OCI-LY7 (cell line): ENCODE measurements at regions not wholly inside any gene's neighbourhood (a gene's known extent, or its start where the extent isn't known, plus 50 kb on each side); places are given as distances from the start of the nearest gene placed in this dataset.

Experiments used
- BruUV-seq: library from RNA; stranded (reverse); fragments of 400-500 nt; replicated peaks from 2 replicates; lab custom pipeline; 2021; lab: Mats Ljungman, UMichigan
- CTCF ChIA-PET: fragments of 300-600 bp; sonication (Branson Sonifier 250); formaldehyde crosslinking; loops from one replicate; lab custom pipeline; 2022; ENCODE audit warnings: antibody characterized with exemption; ENCODE audit not compliant: unreplicated experiment; lab: Charles Lee
- POLR2A ChIA-PET: fragments of 300-600 bp; sonication (Branson Sonifier 250); formaldehyde crosslinking; loops from one replicate; lab custom pipeline; 2022; ENCODE audit warnings: antibody characterized with exemption; lab: Charles Lee
- DNase-seq: peaks from one replicate; pipeline ENCODE4 v3.0.0-alpha.2; 2015; ENCODE audit warnings: low spot score
- H2AFZ ChIP-seq: fragments of 200-600 bp; sonication (generic), shearing (Covaris generic); 2 replicates; pipeline ENCODE4 v1.6.1; 2014; ENCODE audit warnings: mild to moderate bottlenecking, antibody characterized with exemption, low read length, moderate library complexity
- H3K27ac ChIP-seq: fragments of 200-600 bp; sonication (generic); 2 replicates; pipeline ENCODE4 v1.5.1; 2014; ENCODE audit warnings: mixed run types, low read depth, mild to moderate bottlenecking, moderate library complexity, low read length, inconsistent platforms; ENCODE audit not compliant: poor library complexity, severe bottlenecking
- H3K36me3 ChIP-seq: fragments of 200-600 bp; sonication (generic); 2 replicates; pipeline ENCODE4 v1.6.1; 2014; ENCODE audit warnings: mild to moderate bottlenecking, antibody characterized with exemption, low read length, moderate library complexity, mixed read lengths; ENCODE audit not compliant: insufficient read depth
- H3K4me1 ChIP-seq: fragments of 200-600 bp; sonication (generic); 2 replicates; pipeline ENCODE4 v1.5.1; 2014; ENCODE audit warnings: mild to moderate bottlenecking, low read length; ENCODE audit not compliant: insufficient read depth, poor library complexity, severe bottlenecking
- H3K4me2 ChIP-seq: fragments of 200-600 bp; sonication (generic); 2 replicates; pipeline ENCODE4 v1.6.1; 2014; ENCODE audit warnings: mild to moderate bottlenecking, low read length
- H3K4me3 ChIP-seq: fragments of 200-600 bp; sonication (generic); 2 replicates; pipeline ENCODE4 v1.5.1; 2014; ENCODE audit warnings: mild to moderate bottlenecking, low read depth, low read length; ENCODE audit not compliant: poor library complexity, severe bottlenecking
- H3K79me2 ChIP-seq: fragments of 200-600 bp; sonication (generic); 2 replicates; pipeline ENCODE4 v1.6.1; 2016; ENCODE audit warnings: low read depth, mild to moderate bottlenecking, low read length, moderate library complexity, mixed read lengths; ENCODE audit not compliant: insufficient read depth
- H3K9me2 ChIP-seq: fragments of 200-600 bp; sonication (generic); 2 replicates; pipeline ENCODE4 v1.6.1; 2016; ENCODE audit warnings: mild to moderate bottlenecking, low read length, mixed read lengths; ENCODE audit not compliant: insufficient read depth
- H3K9me3 ChIP-seq: fragments of 200-600 bp; sonication (generic); 2 replicates; pipeline ENCODE4 v1.6.1; 2014; ENCODE audit warnings: mild to moderate bottlenecking, mixed run types, low read length, mixed read lengths
- H4K20me1 ChIP-seq: fragments of 200-600 bp; sonication (generic); 2 replicates; pipeline ENCODE4 v1.6.1; 2014; ENCODE audit warnings: mild to moderate bottlenecking, antibody characterized with exemption, low read length, moderate library complexity, mixed read lengths; ENCODE audit not compliant: insufficient read depth
- EZH2phosphoT487 ChIP-seq: fragments of 200-600 bp; sonication (generic); IDR thresholded peaks from 2 replicates; pipeline ENCODE4 v1.6.1; 2018; ENCODE audit warnings: low read depth, borderline replicate concordance, mild to moderate bottlenecking, mixed run types, antibody characterized with exemption, low read length, moderate library complexity, mixed read lengths
- intact Hi-C: fragments of 100-400 bp; cut with micrococcal nuclease; formaldehyde crosslinking; loops from one replicate; pipeline ENCODE4 v1.10.0; 2022; ENCODE audit not compliant: unreplicated experiment
- TF ChIP-seq, protein P1 (sequence below): fragments of 200-600 bp; sonication (generic); conservative IDR thresholded peaks from 2 replicates; pipeline ENCODE4 v1.5.1; 2014; ENCODE audit warnings: mild to moderate bottlenecking, antibody characterized with exemption, low read length, moderate library complexity, mixed read lengths

DNA sequence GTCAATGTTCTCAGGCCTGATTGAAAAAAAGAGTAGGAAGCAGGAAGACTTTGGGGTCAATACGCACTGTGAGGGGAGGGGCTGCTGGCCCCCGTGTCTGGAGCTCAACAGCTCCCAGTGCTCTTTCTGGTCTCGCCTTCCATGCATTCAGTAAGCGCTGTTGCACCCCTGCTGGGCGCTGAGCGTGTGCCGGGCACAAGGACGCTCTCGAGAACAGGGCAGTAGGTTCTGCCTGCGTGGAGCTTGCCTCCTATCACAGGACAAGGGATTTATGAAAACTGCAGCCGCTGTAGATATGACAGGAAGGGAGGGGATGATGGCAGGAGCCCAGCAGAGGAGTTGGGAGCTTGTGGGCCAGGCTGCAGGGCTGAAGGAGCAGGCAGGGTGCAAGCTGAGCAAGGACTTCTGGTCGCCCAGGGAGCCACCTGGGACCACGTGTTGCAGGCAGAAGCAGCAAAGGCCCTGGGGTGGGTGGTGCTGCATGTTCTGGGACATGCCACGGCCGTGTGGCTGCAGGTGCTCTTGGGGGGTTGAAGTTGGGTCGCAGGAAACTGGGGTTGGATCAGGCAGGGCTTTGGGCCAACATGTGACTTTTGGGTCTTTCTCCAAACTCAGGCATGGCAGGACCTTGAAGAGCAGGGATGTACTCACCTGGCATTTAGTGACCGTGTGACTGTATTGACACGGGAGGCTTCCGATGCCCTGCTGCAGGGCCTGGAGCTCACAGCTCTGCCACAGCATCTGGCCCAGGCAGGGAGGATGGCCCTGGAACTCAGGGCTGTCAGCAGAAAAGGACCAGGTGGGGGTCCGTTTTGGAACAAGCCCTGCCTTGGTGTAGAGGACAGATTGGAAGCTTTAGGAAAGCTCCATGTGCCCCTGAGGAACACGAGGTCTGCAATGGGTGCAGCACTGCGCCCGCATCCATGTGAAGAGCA, 97.9 kb downstream of the CPZ start:
- no TSS peak for BruUV-seq
- CTCF ChIA-PET, result no interaction called here
- intact Hi-C loops, result no loop called here

DNA sequence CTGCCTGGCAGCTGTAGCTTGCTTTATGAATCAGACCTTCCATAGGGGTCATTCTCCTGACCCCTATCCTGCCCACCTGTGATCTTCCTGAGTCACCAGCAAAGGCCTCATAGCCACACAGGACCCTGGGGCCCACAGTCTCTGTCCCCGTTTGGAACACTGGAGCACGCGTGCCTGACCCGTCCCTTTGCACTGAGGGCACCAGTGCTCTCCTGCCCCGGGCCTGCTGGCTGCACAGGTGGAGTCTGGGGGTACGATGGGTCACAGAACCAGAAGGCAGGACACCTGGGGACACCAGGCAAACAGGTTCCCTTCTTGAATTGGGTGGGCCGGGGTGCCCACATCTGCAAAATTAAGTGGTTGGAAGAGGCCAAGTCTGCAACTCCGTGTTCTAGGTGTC, 97.2 kb downstream of the CPZ start:
- intact Hi-C loops, result no loop called here
- no peaks in the 10 kb centered on the region for H3K79me2 ChIP-seq
- no peaks in the 10 kb centered on the region for H3K4me1 ChIP-seq
- no peaks in the 10 kb centered on the region for H4K20me1 ChIP-seq
- H3K4me2 ChIP-seq, result no peak overlapping the region
- TF ChIP-seq, protein P1, sequence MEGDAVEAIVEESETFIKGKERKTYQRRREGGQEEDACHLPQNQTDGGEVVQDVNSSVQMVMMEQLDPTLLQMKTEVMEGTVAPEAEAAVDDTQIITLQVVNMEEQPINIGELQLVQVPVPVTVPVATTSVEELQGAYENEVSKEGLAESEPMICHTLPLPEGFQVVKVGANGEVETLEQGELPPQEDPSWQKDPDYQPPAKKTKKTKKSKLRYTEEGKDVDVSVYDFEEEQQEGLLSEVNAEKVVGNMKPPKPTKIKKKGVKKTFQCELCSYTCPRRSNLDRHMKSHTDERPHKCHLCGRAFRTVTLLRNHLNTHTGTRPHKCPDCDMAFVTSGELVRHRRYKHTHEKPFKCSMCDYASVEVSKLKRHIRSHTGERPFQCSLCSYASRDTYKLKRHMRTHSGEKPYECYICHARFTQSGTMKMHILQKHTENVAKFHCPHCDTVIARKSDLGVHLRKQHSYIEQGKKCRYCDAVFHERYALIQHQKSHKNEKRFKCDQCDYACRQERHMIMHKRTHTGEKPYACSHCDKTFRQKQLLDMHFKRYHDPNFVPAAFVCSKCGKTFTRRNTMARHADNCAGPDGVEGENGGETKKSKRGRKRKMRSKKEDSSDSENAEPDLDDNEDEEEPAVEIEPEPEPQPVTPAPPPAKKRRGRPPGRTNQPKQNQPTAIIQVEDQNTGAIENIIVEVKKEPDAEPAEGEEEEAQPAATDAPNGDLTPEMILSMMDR, result no peak
- no peak for TF ChIP-seq EZH2phosphoT487
- ChIA-PET CTCF (no interaction called here), POLR2A (no interaction called here)
- H3K4me3 ChIP-seq, result no peak overlapping the region
- H2AFZ ChIP-seq, result no peak overlapping the region
- BruUV-seq, result no TSS peak
- no peaks in the 10 kb centered on the region for H3K9me3 ChIP-seq
- DNase-seq, result no peak
- no peak overlapping the region for H3K27ac ChIP-seq
- H3K9me2 ChIP-seq, result no peaks in the 10 kb centered on the region
- no peaks in the 10 kb centered on the region for H3K36me3 ChIP-seq

More for the DNA sequence above, 97.9 kb downstream of the CPZ start:
- no peak overlapping the region for H3K27ac ChIP-seq
- TF ChIP-seq, protein P1, result no peak
- no peak for TF ChIP-seq EZH2phosphoT487
- no peaks in the 10 kb centered on the region for H3K36me3 ChIP-seq
- no peak overlapping the region for H2AFZ ChIP-seq
- no peaks in the 10 kb centered on the region for H3K4me1 ChIP-seq
- H3K4me3 ChIP-seq, result no peak overlapping the region
- H3K4me2 ChIP-seq, result no peak overlapping the region
- no peaks in the 10 kb centered on the region for H3K79me2 ChIP-seq
- no peaks in the 10 kb centered on the region for H3K9me2 ChIP-seq
- no peaks in the 10 kb centered on the region for H4K20me1 ChIP-seq
- no peaks in the 10 kb centered on the region for H3K9me3 ChIP-seq
- POLR2A ChIA-PET, result no interaction called here
- DNase-seq, result no peak

DNA sequence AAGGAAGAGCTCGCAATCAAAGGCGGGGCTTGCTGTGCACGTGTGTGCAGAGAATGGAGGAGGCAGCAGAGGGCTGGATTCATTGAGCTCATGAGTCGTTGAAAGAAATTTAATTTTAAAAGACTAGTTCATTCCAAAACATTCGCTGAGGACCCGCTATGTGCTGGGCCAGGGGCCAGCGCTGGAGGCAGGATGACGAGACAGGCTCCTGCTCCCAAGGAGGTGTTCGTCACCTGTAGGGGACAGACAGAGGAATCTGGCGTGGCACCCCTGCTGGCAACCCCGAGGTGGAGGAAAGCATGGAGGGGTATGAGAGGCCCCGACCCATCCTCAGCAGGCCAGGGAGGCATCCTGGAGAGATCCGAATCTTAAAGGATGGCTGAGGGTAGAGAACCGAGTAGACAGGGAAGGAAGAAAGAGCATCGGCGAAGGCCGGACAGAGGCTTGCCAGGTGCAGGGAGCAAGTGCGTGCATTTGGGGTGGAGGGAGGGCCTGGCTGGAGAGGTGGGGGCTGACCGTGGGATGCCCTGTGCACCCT, 96.4 kb downstream of the CPZ start:
- POLR2A ChIA-PET, result no interaction called here
- H3K4me2 ChIP-seq, result no peak overlapping the region
- no peaks in the 10 kb centered on the region for H4K20me1 ChIP-seq
- no peaks in the 10 kb centered on the region for H3K36me3 ChIP-seq
- H3K4me3 ChIP-seq, result no peak overlapping the region
- DNase-seq, result no peak
- CTCF ChIA-PET, result no interaction called here
- intact Hi-C loops, result no loop called here
- no peaks in the 10 kb centered on the region for H3K9me2 ChIP-seq
- H3K27ac ChIP-seq, result no peak overlapping the region
- no peak overlapping the region for H2AFZ ChIP-seq
- no peaks in the 10 kb centered on the region for H3K9me3 ChIP-seq
- H3K4me1 ChIP-seq, result no peaks in the 10 kb centered on the region
- H3K79me2 ChIP-seq, result no peaks in the 10 kb centered on the region
- no TSS peak for BruUV-seq
- TF ChIP-seq, protein P1, result no peak
- TF ChIP-seq EZH2phosphoT487, result no peak
